CD4-positive, alpha-beta T cell treated with Interleukin-15 for 4 hours (primary cell): ENCODE measurements at regions not wholly inside any gene's neighbourhood (a gene's known extent, or its start where the extent isn't known, plus 50 kb on each side); places are given as distances from the start of the nearest gene placed in this dataset.
"Not testable (repeated sequence)": the region's sequence is repeated elsewhere in the genome, so short reads cannot be mapped to it uniquely, and the experiment has no call there.

ENCODE experiments used
- DNase-seq: peaks from one replicate; pipeline ENCODE4 v3.0.0-alpha.2; 2020; ENCODE audit warnings: low spot score

DNA sequence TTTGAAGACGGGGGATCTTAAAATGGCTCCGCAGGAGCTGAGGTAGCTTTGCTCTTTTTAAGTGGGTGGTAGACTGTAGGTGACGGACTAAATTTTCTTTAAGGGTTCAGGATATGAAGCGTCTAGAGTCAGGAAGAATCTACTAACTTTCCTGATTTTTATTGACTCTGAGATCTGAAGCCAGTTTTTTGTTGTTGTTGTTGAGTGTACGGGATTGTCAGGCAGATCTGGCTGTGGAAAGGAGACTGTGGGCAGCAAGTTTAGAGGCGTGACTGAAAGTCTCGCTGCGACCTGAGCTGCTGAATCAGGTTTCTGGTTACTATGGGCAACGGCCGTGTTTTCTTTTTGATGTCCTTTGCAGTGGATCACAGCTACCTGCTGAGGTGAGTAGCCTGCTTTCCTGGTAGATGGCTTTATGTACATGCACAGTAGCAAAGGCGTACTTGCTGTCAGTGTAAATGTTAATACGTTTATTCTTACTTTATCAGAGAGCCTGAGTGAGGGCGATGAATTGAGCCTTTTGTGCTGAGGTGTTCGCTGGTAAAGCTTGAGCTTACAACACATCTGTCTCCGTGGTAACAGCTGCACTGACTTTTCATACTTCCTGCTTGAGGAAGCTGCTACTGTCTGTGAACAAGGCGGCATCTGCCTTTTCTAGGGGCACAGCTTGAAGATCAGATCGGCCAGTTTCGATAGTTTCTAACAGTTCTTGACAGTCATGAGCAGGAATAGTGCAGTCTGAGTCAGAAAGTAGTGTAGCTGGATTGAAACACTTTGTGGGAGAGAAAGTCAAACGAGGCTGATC is 193.7 kb downstream of the OTOP1 start:
- DNase-seq: peak; percentile 39

DNA sequence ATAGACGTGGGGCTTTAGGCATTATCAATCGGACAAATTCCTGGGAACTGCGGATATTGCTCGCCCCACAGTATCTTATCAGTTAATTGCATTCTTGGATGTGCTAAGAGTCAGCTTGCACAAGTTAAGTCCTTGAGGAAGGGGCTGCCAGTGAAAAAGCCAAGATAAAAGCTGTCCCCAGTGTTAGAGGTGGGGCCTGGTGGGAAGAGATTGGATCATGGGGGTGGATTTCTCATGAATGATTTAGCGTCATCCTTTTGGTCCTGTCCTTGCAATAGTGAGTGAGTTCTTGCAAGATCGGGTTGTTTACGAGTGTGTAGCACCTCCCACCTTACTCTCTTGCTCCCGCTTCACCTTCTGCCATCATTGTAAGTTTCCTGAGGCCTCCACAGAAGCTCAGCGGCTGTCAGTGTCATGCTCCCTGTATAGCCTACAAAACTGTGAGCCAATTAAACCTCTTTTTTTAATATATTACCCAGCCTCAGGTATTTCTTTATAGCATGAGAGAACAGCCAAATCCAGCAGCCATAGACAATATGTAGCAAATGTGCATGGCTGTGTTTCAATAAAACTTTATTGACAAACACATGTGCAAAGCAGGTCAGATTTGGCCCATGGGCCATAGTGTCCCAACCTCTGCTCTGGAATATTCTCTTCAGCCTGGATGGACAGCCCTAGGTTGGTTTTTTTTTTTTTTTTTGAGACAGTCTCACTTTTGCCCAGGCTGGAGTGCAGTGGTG is 189.2 kb downstream of the OTOP1 start:
- not testable (repeated sequence) for DNase-seq

- not testable (repeated sequence) for DNase-seq
Observed at GRCh38 chr4:4045823-4046222, 180.9 kb downstream of the OTOP1 start.

- DNase-seq: not testable (repeated sequence)
Observed at GRCh38 chr4:4046686-4047085, 180.0 kb downstream of the OTOP1 start.

- not testable (repeated sequence) for DNase-seq
Observed at GRCh38 chr4:4047202-4047601, 179.5 kb downstream of the OTOP1 start.

DNA sequence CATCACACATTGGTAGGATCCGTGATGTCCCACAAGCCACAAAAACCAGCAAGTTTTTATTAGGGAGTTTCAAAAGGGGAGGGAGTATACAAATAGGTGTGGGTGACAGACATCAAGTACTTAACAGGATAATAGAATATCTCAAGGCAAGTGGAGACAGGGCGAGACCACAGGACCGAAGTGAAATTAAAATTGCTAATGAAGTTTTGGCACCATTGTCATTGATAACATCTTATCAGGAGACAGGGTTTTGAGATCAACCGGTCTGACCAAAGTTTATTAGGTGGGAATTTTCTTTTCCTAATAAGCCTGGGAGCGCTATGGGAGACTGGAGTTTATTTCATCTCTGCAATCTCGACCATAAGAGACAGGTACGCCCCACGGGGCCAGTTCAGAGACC is 178.5 kb downstream of the OTOP1 start:
- DNase-seq: not testable (repeated sequence)

DNA sequence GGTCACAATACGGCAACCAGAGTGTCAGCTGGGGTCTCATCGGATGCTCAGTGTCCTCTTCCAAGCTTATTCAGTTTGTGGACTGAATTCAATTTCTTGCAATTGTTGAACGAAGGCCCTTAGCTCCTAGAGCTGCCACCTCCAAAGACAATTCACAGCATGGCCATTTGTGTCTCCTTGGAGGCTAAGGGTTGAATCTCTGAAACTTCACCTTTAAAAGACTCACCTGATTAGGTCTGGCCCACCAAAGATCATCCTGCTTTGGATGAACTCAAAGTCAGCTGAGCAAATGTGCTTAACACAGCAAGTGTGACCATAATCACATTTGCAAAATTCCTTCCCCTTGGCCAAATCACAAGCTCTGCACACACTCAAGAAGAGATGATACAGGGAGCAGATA is 175.9 kb downstream of the OTOP1 start:
- not testable (repeated sequence) for DNase-seq

DNA sequence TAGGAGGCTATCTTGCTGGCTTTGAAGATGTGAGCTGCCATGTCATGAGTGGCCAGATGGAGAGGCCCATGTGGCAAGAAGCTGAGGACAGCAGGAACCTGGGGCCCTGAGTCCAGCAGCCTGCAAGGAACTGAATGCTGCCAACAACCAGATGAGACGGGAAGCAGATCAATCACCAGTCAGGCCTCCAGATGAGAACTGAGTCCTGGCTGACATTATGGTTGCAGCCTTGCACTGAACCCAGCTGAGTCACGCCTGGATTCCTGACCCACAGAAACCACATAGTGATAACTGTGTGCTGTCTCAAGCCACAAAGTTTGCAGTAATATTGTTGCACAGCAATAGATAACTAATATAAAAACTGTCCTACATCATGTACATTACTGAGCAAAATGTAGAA is 173.8 kb downstream of the OTOP1 start:
- DNase-seq: not testable (repeated sequence)

DNA sequence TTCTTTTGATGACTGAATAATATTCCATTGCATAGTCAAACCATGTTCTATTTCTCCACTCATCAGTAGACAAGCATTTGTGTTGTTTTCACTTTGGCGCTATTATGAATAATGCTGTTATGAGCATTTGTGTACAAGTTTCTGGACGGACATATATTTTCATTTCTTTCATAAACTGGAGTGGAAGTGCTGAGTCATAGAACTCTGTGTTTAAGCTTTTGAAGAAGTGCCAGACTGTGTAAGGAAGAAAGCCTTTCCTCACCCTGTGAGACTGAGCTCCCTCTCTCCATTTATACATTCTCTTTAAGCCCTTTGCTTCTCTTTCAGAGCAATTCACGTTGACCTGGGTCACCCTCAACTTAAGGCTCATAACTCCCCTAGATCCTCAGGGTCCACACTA is 169.5 kb downstream of the OTOP1 start:
- DNase-seq: not testable (repeated sequence)

DNA sequence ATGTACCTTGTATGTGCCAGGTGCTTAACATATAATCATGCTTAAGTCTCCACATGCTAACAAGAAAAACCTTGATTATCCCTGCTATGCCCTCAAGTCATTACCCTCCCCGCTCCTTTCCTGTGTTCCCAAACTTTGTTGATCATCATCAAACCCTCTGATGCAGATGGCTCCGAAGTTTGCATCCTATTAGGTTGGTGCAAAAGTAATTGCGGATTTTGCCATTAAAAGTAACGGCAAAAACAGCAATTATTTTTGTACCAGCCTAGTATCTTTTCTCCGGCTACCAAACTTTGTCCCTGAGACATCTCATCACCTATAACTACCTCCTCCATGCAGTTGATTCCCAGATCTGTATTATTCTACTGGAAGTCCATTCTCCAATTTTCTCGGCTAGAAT is 142.6 kb downstream of the OTOP1 start:
- DNase-seq: not testable (repeated sequence)

GRCh38 chr4:4089716-4090419 is 136.9 kb downstream of the OTOP1 start:
- not testable (repeated sequence) for DNase-seq

- DNase-seq: not testable (repeated sequence)
Observed at GRCh38 chr4:4090720-4091119, 136.0 kb downstream of the OTOP1 start.

- DNase-seq: not testable (repeated sequence)
Observed at GRCh38 chr4:4092159-4092558, 134.6 kb downstream of the OTOP1 start.

GRCh38 chr4:4099610-4100009 is 127.1 kb downstream of the OTOP1 start:
- not testable (repeated sequence) for DNase-seq

- not testable (repeated sequence) for DNase-seq
Observed at GRCh38 chr4:4106923-4107322, 119.8 kb downstream of the OTOP1 start.

DNA sequence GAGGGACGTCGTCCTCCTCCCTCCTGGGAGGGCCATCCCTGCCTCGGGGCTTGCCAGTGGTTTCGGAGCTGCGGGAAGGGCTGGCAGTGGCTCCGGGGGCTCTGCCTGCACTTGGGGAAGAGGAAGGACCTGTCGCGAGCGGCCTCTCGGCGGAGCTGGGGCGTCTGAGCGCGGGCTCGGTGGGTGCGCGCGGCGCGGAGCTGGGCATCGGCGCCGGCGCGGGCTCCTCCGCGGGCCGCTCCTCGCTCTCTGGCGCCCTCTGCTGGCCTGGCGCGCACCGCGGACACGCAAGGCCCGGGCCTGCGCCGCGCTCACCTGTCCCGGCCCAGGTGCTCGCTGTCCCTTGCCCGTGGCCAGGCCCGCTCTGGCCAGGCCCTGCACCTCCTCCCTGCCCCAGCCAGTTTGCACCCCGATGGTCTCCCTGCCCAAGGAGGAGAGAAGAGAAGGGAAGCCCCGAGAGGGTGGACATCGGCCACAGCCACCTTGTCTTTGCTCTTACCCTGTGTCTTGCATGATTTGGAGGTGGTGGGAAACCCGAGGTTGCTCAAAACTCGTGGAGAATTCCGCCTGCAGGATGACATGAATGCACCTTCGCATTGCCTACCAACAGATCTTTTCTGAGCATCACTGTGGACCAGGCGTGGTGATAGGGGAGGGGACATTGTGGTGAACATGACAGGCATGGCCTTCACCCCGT is 119.2 kb downstream of the OTOP1 start:
- DNase-seq: peak; percentile 58

GRCh38 chr4:4115381-4115780 is 111.3 kb downstream of the OTOP1 start:
- not testable (repeated sequence) for DNase-seq

DNA sequence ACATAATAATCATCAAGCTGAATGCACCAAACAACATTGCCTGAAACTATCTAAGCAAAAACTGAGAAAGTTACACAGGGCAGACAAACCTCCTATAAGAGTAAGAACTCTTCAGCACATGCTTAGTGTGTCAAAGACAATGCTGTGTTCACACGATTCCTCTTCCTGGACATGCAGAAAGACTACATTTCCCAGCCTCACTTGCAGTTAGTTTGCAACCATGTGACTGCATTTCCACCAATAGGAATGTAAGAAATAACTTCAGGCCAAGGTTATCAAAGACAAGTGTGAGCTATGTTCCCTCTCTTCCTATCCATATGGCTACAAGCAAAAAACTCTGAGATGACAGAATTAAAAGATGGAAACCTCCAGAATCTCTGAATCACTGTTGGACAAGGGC is 109.8 kb downstream of the OTOP1 start:
- not testable (repeated sequence) for DNase-seq

- DNase-seq: not testable (repeated sequence)
Observed at GRCh38 chr4:4134368-4134767, 92.4 kb downstream of the OTOP1 start.

GRCh38 chr4:4136621-4137020 is 90.1 kb downstream of the OTOP1 start:
- not testable (repeated sequence) for DNase-seq
